ENCODE measurements at regions not wholly inside any gene's neighbourhood (a gene's known extent, or its start where the extent isn't known, plus 50 kb on each side); places are given as distances from the start of the nearest gene placed in this dataset.

DNA sequence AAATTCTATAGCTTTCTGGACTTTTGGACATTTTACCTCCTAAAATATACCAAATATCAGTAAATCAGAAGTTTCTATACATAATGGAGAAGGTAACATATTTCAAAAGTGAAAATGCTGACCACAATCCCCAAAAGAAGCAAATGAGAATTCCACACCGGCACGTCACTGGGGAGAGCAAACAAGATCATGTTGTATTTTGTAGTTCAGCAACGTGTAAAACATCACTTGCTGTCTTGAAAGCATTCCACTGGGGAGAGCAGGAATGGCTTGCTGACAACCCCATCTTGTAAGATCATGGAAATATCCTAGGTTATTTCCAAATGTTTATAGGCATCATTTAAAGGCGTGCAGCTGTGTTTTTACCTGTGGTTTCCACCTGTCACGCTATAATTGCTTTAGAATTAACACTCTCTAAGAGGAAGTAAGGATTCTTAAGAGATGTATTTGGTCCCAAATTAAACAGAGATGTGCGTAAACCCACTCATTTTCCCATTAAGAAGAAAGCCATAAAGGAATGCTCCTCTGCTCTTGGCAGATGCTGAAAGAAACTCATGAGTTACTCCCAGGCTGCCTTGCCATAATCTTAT lies 397.1 kb upstream of the POT1 start:
- TF ChIP-seq, protein P1, sequence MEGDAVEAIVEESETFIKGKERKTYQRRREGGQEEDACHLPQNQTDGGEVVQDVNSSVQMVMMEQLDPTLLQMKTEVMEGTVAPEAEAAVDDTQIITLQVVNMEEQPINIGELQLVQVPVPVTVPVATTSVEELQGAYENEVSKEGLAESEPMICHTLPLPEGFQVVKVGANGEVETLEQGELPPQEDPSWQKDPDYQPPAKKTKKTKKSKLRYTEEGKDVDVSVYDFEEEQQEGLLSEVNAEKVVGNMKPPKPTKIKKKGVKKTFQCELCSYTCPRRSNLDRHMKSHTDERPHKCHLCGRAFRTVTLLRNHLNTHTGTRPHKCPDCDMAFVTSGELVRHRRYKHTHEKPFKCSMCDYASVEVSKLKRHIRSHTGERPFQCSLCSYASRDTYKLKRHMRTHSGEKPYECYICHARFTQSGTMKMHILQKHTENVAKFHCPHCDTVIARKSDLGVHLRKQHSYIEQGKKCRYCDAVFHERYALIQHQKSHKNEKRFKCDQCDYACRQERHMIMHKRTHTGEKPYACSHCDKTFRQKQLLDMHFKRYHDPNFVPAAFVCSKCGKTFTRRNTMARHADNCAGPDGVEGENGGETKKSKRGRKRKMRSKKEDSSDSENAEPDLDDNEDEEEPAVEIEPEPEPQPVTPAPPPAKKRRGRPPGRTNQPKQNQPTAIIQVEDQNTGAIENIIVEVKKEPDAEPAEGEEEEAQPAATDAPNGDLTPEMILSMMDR (IDR thresholded peaks at IDR 0.05 in 4 of 5, conservative IDR thresholded peaks at IDR 0.05 in 1 of 5): no peak
- no peak for TF ChIP-seq POLR2A (IDR thresholded peaks at IDR 0.05)

All from gastrocnemius medialis (tissue), 4 donors.